ENCODE measurements at regions not wholly inside any gene's neighbourhood (a gene's known extent, or its start where the extent isn't known, plus 50 kb on each side); places are given as distances from the start of the nearest gene placed in this dataset.
"Not testable (repeated sequence)": the region's sequence is repeated elsewhere in the genome, so short reads cannot be mapped to it uniquely, and the experiment has no call there.

DNA sequence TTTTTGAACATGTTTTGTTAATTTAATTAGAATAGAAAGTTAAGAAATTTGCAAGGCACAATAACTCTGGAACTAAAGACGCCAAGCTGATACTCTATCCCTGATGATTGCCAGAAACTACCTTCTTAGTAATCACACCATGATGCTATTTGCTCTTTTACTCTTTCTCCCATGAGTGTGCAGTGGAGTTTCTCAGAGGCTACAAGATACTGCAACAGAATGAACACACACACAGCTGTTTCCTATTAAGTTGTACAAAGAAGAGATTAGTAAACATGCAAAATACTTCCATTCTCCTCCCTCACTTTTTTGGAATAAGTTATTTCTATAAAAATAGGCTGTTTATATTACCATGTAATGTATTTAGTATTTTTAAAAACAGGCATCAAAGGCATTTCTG lies 1367.5 kb downstream of the AACS start:
- DNase-seq (ENCODE audit: low read depth, low spot score) = no peak

DNA sequence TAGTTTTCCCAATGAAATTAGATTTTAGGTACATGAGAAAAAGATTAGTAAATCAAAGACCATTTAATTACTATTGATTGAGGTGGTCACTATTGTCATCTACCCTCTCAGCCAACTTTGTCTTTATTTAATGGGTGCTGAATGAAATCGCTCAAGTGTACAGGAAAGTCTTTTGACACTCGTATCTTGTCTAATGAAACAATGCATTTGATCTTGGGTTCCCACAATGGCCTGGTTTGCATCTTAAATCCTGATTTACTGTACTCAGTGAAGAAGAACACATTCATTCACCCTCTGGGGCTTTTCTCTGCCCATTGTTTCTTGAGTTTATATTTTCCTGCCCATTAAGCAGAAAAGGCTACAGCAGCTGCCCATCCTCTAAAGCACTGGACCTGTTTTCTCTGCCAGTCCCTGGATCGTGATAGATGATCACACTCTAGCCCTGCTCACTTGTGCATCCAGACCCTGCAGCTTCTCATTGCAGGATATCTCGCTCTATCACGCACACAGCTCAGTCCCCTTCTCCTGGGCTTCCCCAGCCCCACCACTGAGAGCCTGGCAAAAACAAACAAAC lies 1369.3 kb downstream of the AACS start:
- no peak for DNase-seq (ENCODE audit: low read depth, low spot score)

DNA sequence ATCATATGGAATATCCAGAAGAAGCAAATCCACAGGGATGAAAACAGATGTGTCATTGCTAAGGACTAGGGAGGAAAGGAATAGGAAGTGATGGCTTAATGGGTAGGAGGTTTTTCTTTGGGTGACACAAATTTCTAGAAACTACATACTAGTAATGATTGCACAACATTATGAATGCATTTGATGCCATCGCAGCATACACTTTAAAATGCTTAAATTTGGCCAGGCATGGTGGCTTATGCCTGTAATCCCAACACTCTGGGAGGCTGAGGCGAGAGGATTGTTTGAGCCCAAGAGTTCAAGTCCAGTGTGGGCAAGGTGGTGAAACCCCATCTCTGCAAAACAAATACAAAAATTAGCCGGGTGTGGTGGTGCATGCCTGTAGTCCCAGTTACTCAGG lies 1370.8 kb downstream of the AACS start:
- no peak for DNase-seq (ENCODE audit: low read depth, low spot score)

DNA sequence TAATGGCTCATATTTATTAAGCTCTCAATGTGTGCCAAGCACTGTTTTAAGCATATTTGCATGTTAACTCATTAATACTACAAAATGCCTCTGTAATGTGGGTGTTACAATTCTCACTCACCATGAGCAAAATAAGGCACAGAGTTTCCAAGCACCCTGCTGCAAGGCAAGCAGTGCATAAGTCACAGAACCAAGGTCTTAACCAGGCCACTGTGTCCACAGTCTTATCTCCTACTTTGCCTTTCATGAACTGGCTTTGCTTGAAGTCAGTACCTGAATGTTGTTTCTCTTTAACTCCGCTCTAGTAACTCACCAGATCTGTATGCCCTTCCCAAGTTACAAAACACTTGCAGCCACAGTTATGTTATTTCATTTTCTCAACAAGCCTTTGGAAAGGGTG lies 1372.7 kb downstream of the AACS start:
- no peak for DNase-seq (ENCODE audit: low read depth, low spot score)

DNA sequence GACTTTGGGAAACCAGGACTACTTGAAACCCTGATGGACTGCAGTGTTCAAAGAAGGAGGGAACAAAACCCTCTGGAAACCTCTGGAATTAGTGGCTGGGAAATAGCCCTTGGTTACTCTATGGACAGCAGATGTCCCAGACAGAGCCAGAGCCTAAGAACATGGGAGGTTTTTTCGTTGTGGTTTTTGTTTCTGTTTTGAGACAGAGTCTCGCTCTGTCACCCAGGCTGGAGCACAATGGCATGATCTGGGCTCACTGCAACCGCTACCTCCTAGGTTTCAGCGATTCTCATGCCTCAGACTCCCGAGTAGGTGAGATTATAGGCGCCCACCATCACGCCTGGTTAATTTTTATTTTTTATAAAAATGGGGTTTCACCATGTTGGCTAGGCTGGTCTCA lies 1378.7 kb downstream of the AACS start:
- DNase-seq (ENCODE audit: low read depth, low spot score) = no peak

DNA sequence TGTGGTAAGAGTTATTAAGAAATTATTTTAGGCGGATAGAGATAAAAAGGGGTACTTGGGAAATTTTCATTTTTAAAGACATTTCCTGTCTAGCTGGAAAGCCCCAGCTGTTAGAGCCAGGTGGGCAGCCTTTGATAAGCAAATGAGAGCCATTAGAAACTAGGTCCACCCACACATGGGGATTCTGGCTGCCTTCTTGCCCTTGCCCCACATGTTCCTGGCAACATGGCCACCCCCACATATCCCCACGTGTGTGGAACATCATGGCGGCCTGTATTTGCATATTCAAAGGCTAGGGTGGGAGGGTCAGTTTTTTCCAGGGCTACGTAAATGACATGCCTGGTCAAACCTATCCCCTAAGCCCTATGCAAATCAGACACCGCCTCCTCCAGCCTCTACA lies 1382.1 kb downstream of the AACS start:
- no peak for DNase-seq (ENCODE audit: low read depth, low spot score)

DNA sequence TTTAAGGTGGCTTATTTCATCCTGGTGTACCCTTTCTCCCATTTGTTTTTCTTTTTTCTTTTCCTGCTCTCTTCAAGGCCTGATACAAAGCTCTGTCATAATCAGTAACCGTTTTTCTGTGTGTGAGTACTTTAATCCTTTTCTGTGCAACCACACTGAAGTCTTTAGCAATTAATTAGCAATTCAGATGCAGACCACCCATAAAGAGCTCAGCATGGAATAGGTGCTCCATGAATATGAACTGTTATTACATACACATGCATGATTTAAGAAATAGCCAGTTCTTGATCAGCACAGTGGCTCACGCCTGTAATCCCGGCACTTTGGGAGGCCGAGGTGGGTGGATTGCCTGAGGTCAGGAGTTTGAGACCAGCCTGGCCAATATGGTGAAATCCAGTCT lies 1386.6 kb downstream of the AACS start:
- DNase-seq (ENCODE audit: low read depth, low spot score) = no peak

DNA sequence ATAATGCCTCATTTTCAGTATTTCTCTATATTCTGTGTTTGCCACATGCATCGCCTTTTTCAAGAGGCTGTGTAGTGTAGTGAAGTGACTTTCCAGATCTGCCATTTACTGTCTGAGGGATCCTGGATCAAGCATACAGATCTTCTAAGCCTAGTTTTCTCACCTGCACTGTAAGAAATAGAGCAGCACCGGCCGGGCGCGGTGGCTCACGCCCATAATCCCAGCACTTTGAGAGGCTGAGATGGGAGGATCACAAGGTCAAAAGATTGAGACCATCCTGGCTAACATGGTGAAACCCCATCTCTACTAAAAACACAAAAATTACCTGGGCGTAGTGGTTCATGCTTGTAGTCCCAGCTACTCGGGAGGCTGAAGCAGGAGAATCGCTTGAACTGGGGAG lies 1387.5 kb downstream of the AACS start:
- DNase-seq (ENCODE audit: low read depth, low spot score) = not testable (repeated sequence)

DNA sequence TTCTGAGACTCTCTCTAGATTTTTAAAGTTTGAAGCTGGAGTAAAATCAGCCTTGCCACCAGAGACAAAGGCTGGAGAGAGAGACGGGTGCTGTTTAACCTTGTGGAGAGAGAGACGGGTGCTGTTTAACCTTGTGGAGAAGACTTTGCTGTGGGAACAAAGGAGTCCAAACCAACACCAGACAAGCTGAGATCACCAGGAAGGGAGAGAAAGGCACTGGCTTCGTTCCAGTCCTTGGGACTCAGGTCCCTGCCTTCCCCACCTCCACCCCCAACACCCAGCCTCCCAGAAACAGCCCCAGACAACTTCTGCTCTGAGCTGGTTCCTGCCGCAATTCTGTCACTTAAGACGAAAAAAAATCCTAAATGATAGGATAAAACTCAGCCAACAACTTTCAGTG lies 1389.3 kb downstream of the AACS start:
- DNase-seq (ENCODE audit: low read depth, low spot score) = no peak

DNA sequence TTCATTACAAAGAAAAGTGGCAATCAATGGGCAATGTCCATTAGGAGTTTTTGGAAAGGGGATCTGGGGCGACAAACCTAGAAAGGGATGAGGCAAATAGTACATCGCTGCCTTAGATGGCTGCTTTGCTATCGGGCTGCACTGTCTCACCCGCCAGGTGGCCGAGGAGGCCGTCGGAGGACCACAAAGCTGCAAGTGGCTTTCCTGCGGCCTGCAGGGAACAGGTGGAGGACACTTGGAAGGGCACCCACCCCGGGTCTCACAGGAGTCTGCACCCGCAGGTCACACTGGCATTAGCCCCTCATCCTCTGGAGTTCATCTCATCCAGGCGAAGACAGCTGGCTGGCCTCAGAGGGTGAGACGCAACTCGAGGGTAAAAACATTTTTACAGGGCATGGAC lies 1392.5 kb downstream of the AACS start:
- no peak for DNase-seq (ENCODE audit: low read depth, low spot score)

DNA sequence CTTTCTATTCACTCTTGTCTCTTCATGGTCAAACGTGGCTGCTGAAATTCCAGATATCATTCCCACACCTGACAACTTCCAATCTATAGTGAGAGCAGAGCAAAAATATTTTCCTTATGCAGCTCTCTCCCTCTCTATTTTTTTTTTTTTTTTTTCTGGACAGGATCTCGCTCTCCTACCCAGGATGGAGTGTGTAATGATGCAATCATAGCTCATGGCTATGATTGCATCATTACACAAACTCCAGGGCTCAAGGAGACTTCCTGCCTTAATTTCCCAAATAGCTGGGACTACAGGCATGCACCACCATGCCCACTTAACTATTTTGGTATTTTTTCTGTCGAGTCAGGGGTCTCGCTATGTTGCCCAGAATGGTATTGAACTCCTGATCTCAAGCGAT lies 1398.9 kb downstream of the AACS start:
- DNase-seq (ENCODE audit: low read depth, low spot score) = no peak

DNA sequence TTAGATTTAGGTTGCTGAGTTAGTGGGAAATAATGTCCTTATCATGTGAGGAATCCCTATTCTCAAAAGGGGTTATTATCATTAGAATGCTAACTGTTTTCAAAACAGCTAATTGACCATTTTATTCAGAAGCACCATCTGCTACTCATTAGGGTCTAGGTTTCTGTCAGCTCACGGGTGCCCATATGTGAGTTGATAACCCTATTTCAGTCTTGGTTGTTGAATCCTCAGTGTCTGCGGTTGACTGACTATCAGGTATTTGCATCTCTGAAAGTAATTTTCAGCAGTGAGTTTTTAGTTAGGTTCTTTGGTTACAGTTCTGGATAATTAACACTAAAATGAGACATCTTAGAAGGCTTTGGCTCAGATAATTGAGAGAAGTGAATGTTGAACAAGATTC lies 1404.0 kb downstream of the AACS start:
- DNase-seq (ENCODE audit: low read depth, low spot score) = no peak

DNA sequence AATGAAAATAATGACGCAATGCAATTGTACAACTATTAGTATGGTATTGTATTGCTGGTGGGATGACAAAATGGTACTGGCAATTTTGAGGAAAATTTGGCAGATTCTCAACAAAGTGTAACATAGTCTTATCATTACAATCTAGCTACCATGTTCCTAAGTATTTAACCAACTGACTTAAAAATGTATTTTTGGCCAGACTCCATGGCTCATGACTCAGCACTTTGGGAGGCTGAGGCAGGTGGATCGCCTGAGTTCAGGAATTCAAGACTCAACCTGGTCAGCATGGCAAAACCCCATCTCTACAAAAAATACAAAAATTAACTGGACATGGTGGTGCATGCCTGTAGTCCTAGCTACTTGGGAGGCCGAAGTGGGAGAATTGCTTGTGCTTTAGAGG lies 1409.5 kb downstream of the AACS start:
- DNase-seq (ENCODE audit: low read depth, low spot score) = no peak

DNA sequence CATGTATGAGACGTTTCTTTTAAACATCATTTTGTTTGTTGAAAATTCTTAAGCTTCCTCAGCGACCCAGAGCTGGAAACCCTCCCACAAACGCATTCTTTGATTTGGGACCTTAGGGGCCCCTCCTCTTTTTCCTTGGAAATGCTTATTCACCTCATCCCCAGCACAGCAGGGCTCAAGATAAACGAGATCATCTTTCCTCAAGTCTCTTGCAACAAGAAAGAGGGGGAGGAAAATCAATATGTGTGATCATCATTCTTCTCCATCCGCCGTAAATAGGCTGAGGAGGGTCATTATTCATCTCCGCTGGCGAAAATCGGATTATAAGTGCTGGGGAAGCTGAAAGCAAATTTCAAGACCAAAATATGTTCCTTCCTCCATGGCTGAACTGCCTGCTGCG lies 1415.2 kb downstream of the AACS start:
- DNase-seq (ENCODE audit: low read depth, low spot score) = no peak

DNA sequence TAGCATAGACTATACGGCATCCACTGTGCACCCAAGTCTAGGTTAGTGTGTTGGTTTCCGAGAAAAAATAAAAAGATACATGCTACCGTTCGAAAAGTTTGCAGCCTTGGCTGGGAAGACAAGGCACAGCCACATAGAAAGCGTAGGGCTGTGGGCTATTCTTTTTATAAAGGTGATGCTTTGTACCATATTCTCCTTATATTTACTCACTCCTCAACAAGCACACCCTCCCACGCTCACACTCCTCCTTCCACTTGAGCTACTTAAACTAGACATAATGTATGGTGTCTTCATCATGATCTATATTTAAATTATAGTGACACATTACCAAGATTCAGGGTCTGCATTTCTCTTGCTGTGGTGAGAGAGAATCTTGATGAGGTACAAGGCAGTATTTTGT lies 1416.5 kb downstream of the AACS start:
- DNase-seq (ENCODE audit: low read depth, low spot score) = no peak

DNA sequence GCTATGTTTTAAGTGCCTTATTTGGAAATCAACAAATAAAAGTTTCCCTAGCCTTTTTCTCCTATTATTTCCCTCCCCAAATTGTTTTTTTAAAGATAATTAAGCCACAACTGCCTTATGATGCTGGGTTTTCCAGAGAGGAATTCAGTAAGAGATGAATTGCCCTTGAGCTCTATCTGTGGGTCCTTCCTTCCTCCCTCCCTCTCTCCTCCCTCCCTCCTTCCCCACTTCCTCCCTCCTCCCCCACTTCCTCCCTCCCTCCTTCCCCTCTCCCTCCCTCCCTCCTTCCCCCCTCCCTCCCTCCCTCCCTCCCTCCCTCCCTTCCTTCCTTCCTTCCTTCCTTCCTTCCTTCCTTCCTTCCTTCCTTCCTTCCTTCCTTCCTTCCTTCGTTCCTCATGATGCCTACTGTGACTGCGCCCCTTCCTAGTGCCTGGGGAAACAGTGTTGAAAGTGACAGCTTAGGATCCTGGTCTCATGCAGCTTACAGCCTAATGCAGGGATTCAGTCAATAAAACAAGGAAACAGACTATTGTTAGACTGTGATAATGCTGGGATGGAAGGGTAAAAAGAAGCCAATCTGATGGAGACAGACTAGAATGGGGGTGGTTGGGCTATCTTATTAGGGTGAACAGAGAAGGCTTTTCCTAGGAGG lies 1417.1 kb downstream of the AACS start:
- no peak for DNase-seq (ENCODE audit: low read depth, low spot score)

DNA sequence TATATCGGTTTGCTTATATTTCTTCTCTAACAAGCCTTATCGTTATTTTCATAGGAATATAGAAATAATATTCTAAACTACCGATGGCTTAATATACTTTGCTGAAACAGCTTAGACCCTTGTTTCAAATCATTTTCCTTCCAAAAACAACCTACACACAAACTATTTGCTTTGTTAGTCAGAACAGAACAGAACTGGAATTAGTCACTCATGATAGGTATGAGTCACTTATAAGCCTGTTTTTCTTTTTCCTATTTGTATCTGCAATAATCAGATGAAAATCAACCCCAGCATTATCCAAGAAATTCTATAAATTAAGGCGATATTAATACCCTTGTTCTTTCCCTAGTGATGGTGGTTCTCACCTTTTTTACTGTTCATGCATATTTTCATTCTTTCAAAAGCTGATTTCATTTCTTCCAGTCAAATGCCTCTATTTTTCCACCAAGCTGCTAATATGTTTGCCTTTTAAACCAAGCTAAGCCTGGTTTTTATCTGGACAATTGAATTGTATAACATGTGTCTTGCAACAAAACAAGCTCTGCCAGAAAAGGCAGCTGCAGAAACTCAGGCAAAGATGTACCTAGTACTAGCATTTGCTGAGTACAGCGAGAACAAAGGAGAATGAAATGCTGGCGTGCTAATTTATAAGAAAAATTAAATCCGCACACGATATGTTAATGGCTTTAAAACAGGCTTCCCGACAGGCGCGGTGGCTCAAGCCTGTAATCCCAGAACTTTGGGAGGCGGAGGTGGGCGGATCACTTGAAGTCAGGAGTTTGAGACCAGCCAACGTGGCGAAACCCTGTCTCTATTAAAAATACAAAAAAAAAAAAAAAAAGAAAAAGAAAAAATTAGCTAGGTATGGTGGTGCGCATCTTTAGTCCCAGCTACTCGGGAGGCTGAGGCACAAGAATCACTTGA lies 1418.2 kb downstream of the AACS start:
- peak; percentile 30 for DNase-seq (ENCODE audit: low read depth, low spot score)

DNA sequence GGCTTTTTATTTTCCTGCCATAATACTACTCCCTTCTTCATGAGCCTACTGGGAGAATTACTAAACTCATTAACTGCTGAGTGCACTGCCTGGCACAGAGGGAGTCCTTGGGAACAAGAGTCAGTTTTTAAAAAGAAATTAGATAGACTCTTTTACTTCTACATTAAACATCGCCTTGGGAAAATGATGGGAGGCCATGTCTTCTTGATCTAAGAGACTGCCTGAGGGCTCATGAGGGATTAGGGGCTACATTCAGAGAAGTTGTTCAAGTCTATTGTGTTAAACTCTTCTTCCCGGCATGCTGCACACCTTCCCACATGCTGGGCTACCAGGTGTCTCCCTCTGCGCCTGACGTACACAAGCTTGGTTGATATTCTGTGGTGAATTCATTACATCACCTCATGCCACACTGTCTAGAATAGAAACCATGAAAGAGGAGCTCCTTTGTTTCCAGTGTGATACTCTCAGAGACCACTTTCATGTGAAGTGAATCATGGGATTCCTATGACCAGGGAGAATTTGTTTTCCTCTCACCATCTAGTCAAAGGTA lies 1422.3 kb downstream of the AACS start:
- no peak for DNase-seq (ENCODE audit: low read depth, low spot score)

DNA sequence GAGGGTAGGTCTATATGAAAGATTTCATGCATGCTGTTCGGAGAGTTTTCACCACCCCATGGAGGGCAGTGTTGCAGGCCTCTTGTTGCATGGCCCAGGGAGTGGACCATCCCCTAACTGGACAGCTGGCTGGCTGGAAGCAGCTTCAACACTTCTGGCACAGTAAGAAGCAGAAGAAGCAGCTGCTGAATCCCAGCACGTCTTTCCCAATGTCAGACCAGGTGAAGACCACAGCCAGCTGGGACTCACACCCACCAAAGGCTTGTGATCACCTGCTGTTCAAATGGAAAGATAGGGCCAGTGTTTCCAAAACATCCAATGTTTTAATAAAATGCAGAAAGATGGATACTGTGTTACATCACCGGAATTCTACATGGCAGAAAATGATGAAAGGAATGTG lies 1423.6 kb downstream of the AACS start:
- DNase-seq (ENCODE audit: low read depth, low spot score) = no peak

DNA sequence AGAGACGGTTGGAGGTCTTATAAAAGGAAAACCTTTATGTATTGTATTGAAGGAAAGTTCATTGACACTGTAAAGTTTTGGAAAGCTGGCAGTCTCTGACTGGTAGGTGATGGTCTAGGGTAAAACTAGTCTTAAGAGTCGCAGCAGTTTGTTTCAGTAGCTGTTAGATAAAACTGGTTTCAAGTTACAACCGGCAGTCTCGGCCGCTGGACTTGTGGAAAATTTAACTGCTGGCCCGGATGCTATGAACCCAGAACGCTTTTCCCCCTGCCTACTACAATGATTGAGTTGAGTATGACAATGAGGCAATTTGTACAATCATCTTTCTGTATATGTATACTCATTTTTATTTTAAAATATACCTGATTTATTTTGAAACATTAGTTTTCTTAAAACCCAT lies 1426.9 kb downstream of the AACS start:
- no peak for DNase-seq (ENCODE audit: low read depth, low spot score)

DNA sequence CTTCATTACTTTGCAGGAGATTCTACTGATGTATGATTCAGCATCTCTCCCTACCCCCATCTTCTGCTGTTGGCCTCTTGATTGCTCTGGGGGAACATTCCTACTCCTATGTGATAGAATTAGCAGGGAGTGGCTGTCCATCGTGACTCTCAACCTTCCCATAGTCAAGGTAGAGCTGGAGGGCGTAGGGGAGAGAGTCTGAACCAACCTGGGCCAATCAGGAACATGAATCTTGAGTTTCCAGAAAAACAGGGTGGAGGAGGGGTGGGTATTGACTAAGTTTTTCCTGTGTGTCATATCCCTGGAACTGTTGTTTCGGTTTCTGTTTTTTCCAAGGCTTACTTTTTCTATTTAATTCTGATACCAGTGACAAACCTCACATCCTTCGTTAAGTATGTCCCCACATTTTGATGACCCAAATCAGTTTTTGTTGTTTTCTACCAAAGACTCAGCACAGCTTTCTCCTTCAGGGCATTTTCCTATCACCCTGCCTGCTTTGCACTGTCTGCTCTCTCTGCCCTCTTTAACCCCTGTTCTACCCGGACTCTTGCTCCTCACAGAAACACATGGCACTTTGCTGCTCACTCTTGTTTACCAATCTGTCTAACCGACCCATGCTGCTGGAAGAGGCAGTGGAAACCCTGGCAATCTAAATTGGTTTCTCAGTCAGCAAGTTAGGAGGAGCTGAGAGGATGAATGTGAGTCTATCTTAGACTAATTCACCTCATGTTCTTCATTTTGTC lies 1428.3 kb downstream of the AACS start:
- DNase-seq (ENCODE audit: low read depth, low spot score) = no peak

DNA sequence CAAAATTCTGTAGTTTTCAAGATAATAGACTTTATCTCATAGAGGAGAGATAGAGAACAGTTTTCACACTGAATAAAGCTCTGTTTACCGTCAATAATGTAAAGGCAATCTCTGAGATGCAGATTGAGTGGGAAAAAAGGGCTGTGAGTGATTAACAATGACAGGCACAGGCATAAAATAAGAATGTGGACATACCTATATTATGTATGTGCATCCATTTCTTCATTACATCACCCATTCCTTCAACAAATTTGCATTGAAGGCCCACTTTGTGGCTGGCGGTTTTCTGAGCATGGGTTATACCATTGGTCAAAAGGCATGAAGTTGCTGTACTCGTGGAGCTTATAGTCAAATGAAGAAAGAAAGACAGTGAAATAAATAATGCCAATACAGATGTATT lies 1431.0 kb downstream of the AACS start:
- no peak for DNase-seq (ENCODE audit: low read depth, low spot score)

Data from brain pericyte (primary cell).